Adrenal gland (tissue), 9 donors: ENCODE measurements at regions not wholly inside any gene's neighbourhood (a gene's known extent, or its start where the extent isn't known, plus 50 kb on each side); places are given as distances from the start of the nearest gene placed in this dataset.

ENCODE experiments used
- DNase-seq, 7 donors: peaks; one replicate each; pipeline ENCODE4 v3.0.0-alpha.2; 2019 to 2020
- H3K27ac ChIP-seq, 5 donors: fragments of 200-600 bp; sonication (generic) in 4 of 5; 1 replicate in 3 of 5; 2 replicates in 2 of 5; pipeline versions ENCODE4 v1.5.1 to v1.8.0; 2016 to 2020; ENCODE audit warnings: mild to moderate bottlenecking in 1 of 5
- H3K27me3 ChIP-seq: fragments of 200-600 bp; 2 replicates; pipeline ENCODE4 v1.8.0; 2021
- H3K36me3 ChIP-seq, 2 donors: fragments of 200-600 bp; replicated peaks in 1 of 2; 1 replicate in 1 of 2; 2 replicates in 1 of 2; pipeline versions ENCODE4 v1.5.1 to v1.8.0; 2018 to 2022
- H3K4me1 ChIP-seq, 2 donors: fragments of 200-600 bp; replicated peaks in 1 of 2; 1 replicate in 1 of 2; 2 replicates in 1 of 2; pipeline versions ENCODE4 v1.5.1 to v1.8.0; 2018 to 2021
- H3K4me3 ChIP-seq, 4 donors: fragments of 200-600 bp; sonication (generic) in 3 of 4; one replicate each; pipeline ENCODE4 v1.5.1; 2016 to 2018
- H3K9me3 ChIP-seq, 3 donors: fragments of 200-600 bp; sonication (generic) in 1 of 3; replicated peaks in 1 of 3; 1 replicate in 2 of 3; 2 replicates in 1 of 3; pipeline versions ENCODE4 v1.5.1 to v1.8.0; 2016 to 2021
- POLR2A ChIP-seq, 2 donors: fragments of 450-650 bp; IDR thresholded peaks; one replicate each; pipeline ENCODE4 v1.6.1; 2017; ENCODE audit warnings: antibody characterized with exemption in 2 of 2, mild to moderate bottlenecking in 2 of 2, moderate library complexity in 1 of 2
- WGBS, 4 donors: extraction: QIAGEN DNeasy Blood & Tissue Kit in 2 of 4; methylation state at CpG; one replicate each; pipeline versions ENCODE4 v1.1.5 to v1.1.7; 2013 to 2017; 5-methylcytosine and 5-hydroxymethylcytosine counted together
- intact Hi-C, 2 donors: fragments of 100-400 bp; cut with DNase I; formaldehyde crosslinking; loops; one replicate each; pipeline versions ENCODE4 v1.14.1 to v1.15.0; 2022 to 2023
- TF ChIP-seq, protein P1 (sequence below), 6 experiments: fragments of 450-650 bp in 4 of 6; fragments of 200-600 bp in 2 of 6; sonication (generic) in 1 of 6; IDR thresholded peaks; 1 replicate in 5 of 6; 2 replicates in 1 of 6; pipeline versions ENCODE4 v1.5.1 to v1.8.0; 2016 to 2021; ENCODE audit warnings: antibody characterized with exemption in 6 of 6, mild to moderate bottlenecking in 2 of 6, moderate library complexity in 1 of 6
- donor health status: healthy with polysubstance abuse.
- donor health status: Bipolar disorder and iron deficiency.
- donor health status: DM: yes; HTN: yes; CAD: no.
- donor health status: DM: no; HTN: no; CAD: no.
- donor health status: DM: no; HTN: no; CAD: no.

- Histone ChIP-seq H3K36me3 (no peaks in the 10 kb centered on the region), H3K9me3 (no peaks in the 10 kb centered on the region), H3K4me3 (no peak overlapping the region), H3K27ac (no peak overlapping the region), H3K4me1 (no peaks in the 10 kb centered on the region), H3K27me3 (no peaks in the 10 kb centered on the region)
- 66 to 78% (median 73%) methylated on average over 2 of the region's 2 CpGs for WGBS, 4 donors
- TF ChIP-seq, protein P1, sequence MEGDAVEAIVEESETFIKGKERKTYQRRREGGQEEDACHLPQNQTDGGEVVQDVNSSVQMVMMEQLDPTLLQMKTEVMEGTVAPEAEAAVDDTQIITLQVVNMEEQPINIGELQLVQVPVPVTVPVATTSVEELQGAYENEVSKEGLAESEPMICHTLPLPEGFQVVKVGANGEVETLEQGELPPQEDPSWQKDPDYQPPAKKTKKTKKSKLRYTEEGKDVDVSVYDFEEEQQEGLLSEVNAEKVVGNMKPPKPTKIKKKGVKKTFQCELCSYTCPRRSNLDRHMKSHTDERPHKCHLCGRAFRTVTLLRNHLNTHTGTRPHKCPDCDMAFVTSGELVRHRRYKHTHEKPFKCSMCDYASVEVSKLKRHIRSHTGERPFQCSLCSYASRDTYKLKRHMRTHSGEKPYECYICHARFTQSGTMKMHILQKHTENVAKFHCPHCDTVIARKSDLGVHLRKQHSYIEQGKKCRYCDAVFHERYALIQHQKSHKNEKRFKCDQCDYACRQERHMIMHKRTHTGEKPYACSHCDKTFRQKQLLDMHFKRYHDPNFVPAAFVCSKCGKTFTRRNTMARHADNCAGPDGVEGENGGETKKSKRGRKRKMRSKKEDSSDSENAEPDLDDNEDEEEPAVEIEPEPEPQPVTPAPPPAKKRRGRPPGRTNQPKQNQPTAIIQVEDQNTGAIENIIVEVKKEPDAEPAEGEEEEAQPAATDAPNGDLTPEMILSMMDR (IDR thresholded peaks at IDR 0.05), result no peak
- no peak for TF ChIP-seq POLR2A (IDR thresholded peaks at IDR 0.05)
- intact Hi-C loops, result loop anchor here in 1 of 2 donors (5.0 kb wide), 1 partner anchor 176 kb away; no protein-coding TSS in a partner anchor
- no peak for DNase-seq
Measured at GRCh38 chr6:18326001-18326400, 61.1 kb upstream of the RNF144B start.

DNA sequence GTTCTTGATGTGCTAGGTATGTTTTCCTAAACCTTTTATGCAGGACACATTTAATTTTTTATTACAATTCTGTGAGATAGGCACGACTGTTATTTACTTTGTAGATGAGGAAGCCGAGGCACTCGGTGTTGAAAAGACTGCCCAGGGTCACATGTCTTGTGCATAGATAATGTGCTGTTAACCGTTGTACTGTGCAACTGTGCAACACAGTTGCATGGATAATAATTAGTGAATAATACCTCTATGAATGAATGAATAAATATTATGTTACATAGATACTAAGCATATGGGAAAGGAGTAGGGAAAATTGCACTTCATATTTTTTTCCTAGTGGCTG lies 60.3 kb upstream of the DEK start:
- no peak for TF ChIP-seq POLR2A (IDR thresholded peaks at IDR 0.05)
- TF ChIP-seq, protein P1 (IDR thresholded peaks at IDR 0.05), result no peak
- H3K36me3 ChIP-seq, result no peaks in the 10 kb centered on the region
- DNase-seq, result no peak
- no peaks in the 10 kb centered on the region for H3K9me3 ChIP-seq
- 32 to 57% (median 44%) methylated on average over 4 of the region's 4 CpGs for WGBS, 4 donors
- H3K27me3 ChIP-seq, result no peaks in the 10 kb centered on the region
- H3K4me3 ChIP-seq, result no peak overlapping the region
- intact Hi-C loops, result loop anchor here (2.0 to 5.0 kb wide), 2 partner anchors 178 to 180 kb away; no protein-coding TSS in a partner anchor
- no peaks in the 10 kb centered on the region for H3K4me1 ChIP-seq
- H3K27ac ChIP-seq, result no peak overlapping the region

- TF ChIP-seq, protein P1 (IDR thresholded peaks at IDR 0.05), result peak; percentile 54 to 78 (median 70)
- no peak for TF ChIP-seq POLR2A (IDR thresholded peaks at IDR 0.05)
- H3K36me3 ChIP-seq, result no peaks in the 10 kb centered on the region
- no peak overlapping the region for H3K27ac ChIP-seq
- no peaks in the 10 kb centered on the region for H3K4me1 ChIP-seq
- H3K27me3 ChIP-seq, result no peaks in the 10 kb centered on the region
- no peaks in the 10 kb centered on the region for H3K9me3 ChIP-seq
- intact Hi-C loops, result loop anchor here in 1 of 2 donors (2.0 kb wide), 1 partner anchor 181 kb away; no protein-coding TSS in a partner anchor
- no peak overlapping the region for H3K4me3 ChIP-seq
- DNase-seq, result peak in 2 of 7 donors; percentile 12 to 25
- 19 to 28% (median 23%) methylated on average over 8 of the region's 8 CpGs for WGBS, 4 donors
Measured at GRCh38 chr6:18323935-18324705, 59.8 kb upstream of the DEK start.

- no peaks in the 10 kb centered on the region for H3K36me3 ChIP-seq
- H3K4me3 ChIP-seq, result no peak overlapping the region
- no peaks in the 10 kb centered on the region for H3K27me3 ChIP-seq
- 0% methylated on average over 1 of the region's 1 CpG for WGBS, 4 donors
- TF ChIP-seq, protein P1 (IDR thresholded peaks at IDR 0.05), result no peak
- TF ChIP-seq POLR2A (IDR thresholded peaks at IDR 0.05), result no peak
- H3K27ac ChIP-seq, result no peak overlapping the region
- intact Hi-C loops, result no loop called here
- DNase-seq, result no peak
- no peaks in the 10 kb centered on the region for H3K9me3 ChIP-seq
- H3K4me1 ChIP-seq, result no peaks in the 10 kb centered on the region
Measured at GRCh38 chr6:18317850-18318249, 53.5 kb upstream of the DEK start.
